ENCODE measurements at regions not wholly inside any gene's neighbourhood (a gene's known extent, or its start where the extent isn't known, plus 50 kb on each side); places are given as distances from the start of the nearest gene placed in this dataset.

GRCh38 chr22:25404556-25404927, 159.9 kb upstream of the GRK3 start:
- TF ChIP-seq EZH2phosphoT487 (IDR thresholded peaks at IDR 0.05; ENCODE audit: insufficient read depth, low read depth): no peak
- TF ChIP-seq EZH2 (IDR thresholded peaks at IDR 0.05; ENCODE audit: insufficient read depth, poor library complexity, severe bottlenecking): no peak

Measured in GM23248 (cell line).